ENCODE measurements at regions not wholly inside any gene's neighbourhood (a gene's known extent, or its start where the extent isn't known, plus 50 kb on each side); places are given as distances from the start of the nearest gene placed in this dataset.

GRCh38 chr11:123299721-123300120 is 104.7 kb upstream of the CLMP start:
- TF ChIP-seq CTCF (IDR thresholded peaks at IDR 0.05) (no peak), POLR2A (IDR thresholded peaks at IDR 0.05) (no peak)
